CD4-positive, alpha-beta T cell (primary cell): ENCODE measurements at regions not wholly inside any gene's neighbourhood (a gene's known extent, or its start where the extent isn't known, plus 50 kb on each side); places are given as distances from the start of the nearest gene placed in this dataset.

Experiments
- ATAC-seq: fragments of 200-7000 bp; cut with Tn5 transposase; one replicate; pipeline ENCODE4 v1.10.0; 2022; ENCODE audit warnings: mild to moderate bottlenecking; ENCODE audit not compliant: poor library complexity
- CTCF ChIA-PET: fragments of 350-600 bp; sonication (Branson Sonifier 250); formaldehyde crosslinking; loops from one replicate; lab custom pipeline; 2021; ENCODE audit warnings: antibody characterized with exemption, inconsistent platforms; lab: Charles Lee
- POLR2A ChIA-PET: fragments of 350-600 bp; sonication (Branson Sonifier 250); formaldehyde crosslinking; loops from one replicate; lab custom pipeline; 2021; ENCODE audit warnings: antibody characterized with exemption, inconsistent platforms; lab: Charles Lee
- DNase-seq, 14 experiments: peaks; one replicate each; pipeline ENCODE4 v3.0.0-alpha.2; 2013 to 2020; ENCODE audit warnings: mixed read lengths in 2 of 14
- H3K27ac ChIP-seq, 2 donors: one replicate each; pipeline versions ENCODE4 v1.5.1 to v1.7.0; 2013; ENCODE audit warnings: low read length in 2 of 2, low read depth in 1 of 2, mild to moderate bottlenecking in 1 of 2
- H3K27me3 ChIP-seq, 2 experiments: 1 replicate in 1 of 2; 2 replicates in 1 of 2; pipeline versions ENCODE4 v1.6.1 to v1.7.0; 2013; ENCODE audit warnings: low read length in 2 of 2, control low read depth in 1 of 2, mild to moderate bottlenecking in 1 of 2, moderate library complexity in 1 of 2; ENCODE audit not compliant: insufficient read depth in 2 of 2, control insufficient read depth in 1 of 2
- H3K36me3 ChIP-seq: one replicate; pipeline ENCODE4 v1.6.1; 2013; ENCODE audit warnings: low read length, control low read depth; ENCODE audit not compliant: insufficient read depth
- H3K4me1 ChIP-seq: one replicate; pipeline ENCODE4 v1.6.1; 2013; ENCODE audit warnings: low read length, control low read depth; ENCODE audit not compliant: insufficient read depth
- H3K4me3 ChIP-seq: one replicate; pipeline ENCODE4 v1.5.1; 2013; ENCODE audit warnings: mild to moderate bottlenecking, low read length, moderate library complexity
- H3K9me3 ChIP-seq, 2 experiments: 1 replicate in 1 of 2; 2 replicates in 1 of 2; pipeline versions ENCODE4 v1.6.1 to v1.7.0; 2013; ENCODE audit warnings: low read length in 2 of 2, mild to moderate bottlenecking in 2 of 2, control low read depth in 1 of 2, moderate library complexity in 1 of 2; ENCODE audit not compliant: control insufficient read depth in 1 of 2, insufficient read depth in 1 of 2
- H3K27ac Mint-ChIP-seq: one replicate; pipeline ENCODE4 v1.8.0; 2020; ENCODE audit warnings: mixed read lengths
- H3K27me3 Mint-ChIP-seq: one replicate; pipeline ENCODE4 v1.8.0; 2021; ENCODE audit warnings: mixed read lengths
- H3K36me3 Mint-ChIP-seq: one replicate; pipeline ENCODE4 v1.8.0; 2021; ENCODE audit warnings: low read depth, mixed read lengths
- H3K4me1 Mint-ChIP-seq: one replicate; pipeline ENCODE4 v1.8.0; 2021; ENCODE audit warnings: low read depth, mixed read lengths
- H3K4me3 Mint-ChIP-seq: one replicate; pipeline ENCODE4 v1.8.0; 2020; ENCODE audit warnings: mild to moderate bottlenecking, mixed read lengths
- H3K9me3 Mint-ChIP-seq: one replicate; pipeline ENCODE4 v1.8.0; 2020; ENCODE audit warnings: mixed read lengths
- intact Hi-C, 2 experiments: fragments of 100-400 bp; cut with DNase I in 1 of 2; cut with micrococcal nuclease in 1 of 2; formaldehyde crosslinking; loops; one replicate each; pipeline versions ENCODE4 v1.15.1 to v1.9.0; 2023 to 2025; cut with DNase I, micrococcal nuclease
- TF ChIP-seq, protein P1 (sequence below): fragments of 200-600 bp; IDR thresholded peaks from one replicate; pipeline ENCODE4 v1.8.0; 2022; ENCODE audit warnings: antibody characterized with exemption, mild to moderate bottlenecking

DNA sequence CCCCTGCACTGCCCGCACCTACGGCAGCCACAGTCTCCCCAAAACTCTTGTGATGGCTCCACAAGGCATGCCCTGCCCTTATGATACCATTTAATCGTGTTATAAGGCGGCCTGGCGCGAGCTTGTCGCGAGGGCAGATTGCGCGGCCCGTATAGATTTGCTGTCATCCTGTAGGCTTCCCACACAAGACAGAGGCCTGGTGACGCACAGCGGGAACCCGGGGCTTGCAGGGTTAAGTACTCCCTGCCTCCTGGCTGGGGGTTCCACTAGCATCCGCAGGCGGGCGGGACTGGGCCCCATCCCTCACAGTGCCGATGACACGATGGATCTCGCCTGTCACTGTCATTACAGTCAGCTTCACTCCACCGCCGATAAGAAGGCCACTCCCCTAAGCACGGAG, 364.9 kb upstream of the IRX2 start:
- Mint-ChIP-seq H3K27me3 (peaks cover 71% of the 10 kb centered on the region), H3K4me1 (no peaks in the 10 kb centered on the region), H3K4me3 (no peak overlapping the region), H3K9me3 (peaks cover 2% of the 10 kb centered on the region), H3K36me3 (no peaks in the 10 kb centered on the region), H3K27ac (no peak overlapping the region)
- TF ChIP-seq, protein P1, sequence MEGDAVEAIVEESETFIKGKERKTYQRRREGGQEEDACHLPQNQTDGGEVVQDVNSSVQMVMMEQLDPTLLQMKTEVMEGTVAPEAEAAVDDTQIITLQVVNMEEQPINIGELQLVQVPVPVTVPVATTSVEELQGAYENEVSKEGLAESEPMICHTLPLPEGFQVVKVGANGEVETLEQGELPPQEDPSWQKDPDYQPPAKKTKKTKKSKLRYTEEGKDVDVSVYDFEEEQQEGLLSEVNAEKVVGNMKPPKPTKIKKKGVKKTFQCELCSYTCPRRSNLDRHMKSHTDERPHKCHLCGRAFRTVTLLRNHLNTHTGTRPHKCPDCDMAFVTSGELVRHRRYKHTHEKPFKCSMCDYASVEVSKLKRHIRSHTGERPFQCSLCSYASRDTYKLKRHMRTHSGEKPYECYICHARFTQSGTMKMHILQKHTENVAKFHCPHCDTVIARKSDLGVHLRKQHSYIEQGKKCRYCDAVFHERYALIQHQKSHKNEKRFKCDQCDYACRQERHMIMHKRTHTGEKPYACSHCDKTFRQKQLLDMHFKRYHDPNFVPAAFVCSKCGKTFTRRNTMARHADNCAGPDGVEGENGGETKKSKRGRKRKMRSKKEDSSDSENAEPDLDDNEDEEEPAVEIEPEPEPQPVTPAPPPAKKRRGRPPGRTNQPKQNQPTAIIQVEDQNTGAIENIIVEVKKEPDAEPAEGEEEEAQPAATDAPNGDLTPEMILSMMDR, result no peak
- no peak for ATAC-seq
- H3K27ac ChIP-seq, result no peak overlapping the region
- DNase-seq, result no peak
- POLR2A ChIA-PET, result no interaction called here
- no peak overlapping the region for H3K4me3 ChIP-seq
- no peaks in the 10 kb centered on the region for H3K36me3 ChIP-seq
- H3K4me1 ChIP-seq, result no peaks in the 10 kb centered on the region
- CTCF ChIA-PET, result no interaction called here
- H3K9me3 ChIP-seq, result peaks cover 0 to 53% of the 10 kb centered on the region in 2 experiments
- H3K27me3 ChIP-seq, result peaks cover 11 to 12% of the 10 kb centered on the region in 2 experiments
- intact Hi-C loops, result no loop called here

DNA sequence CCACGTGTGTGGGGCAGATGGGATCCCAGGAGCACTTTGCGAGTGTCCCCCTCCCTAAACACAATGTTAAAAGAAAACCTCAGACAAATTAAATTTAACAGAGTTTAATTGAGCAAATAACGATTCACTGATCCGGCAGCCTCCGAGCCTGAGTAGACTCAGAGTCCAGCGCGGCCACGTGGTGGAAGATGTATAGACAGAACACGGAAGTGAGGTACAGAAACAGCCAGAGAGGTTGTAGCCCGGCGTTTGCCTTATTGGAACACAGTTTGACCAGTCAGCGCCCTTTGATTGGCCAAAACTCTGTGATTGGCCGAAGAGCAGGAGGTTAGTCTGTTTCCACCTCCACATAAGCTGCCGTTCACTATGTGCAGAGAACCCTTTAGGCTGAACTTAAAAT, 363.0 kb upstream of the IRX2 start:
- no peaks in the 10 kb centered on the region for H3K4me1 Mint-ChIP-seq

DNA sequence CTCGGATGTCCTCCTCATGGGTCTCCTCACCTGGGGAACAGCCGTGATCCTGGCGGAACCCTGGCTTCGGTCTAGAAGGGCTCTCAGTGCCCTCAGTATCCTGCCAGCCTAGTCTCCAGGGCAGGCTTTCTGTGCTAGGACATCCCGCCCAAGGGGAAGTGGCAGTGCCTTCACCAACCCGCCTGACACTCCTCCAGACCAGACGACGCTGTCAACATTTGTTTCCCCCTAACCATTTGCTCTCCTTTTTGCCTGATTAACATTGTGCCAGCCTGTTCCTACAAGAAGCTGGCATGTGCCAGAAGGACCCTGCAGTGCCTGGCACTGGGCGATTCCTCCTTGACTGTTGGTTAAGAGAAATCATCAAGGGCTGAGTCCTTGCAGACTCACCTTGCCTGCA, 358.9 kb upstream of the IRX2 start:
- no peaks in the 10 kb centered on the region for H3K36me3 Mint-ChIP-seq
- TF ChIP-seq, protein P1, result no peak
- no peak overlapping the region for H3K27ac Mint-ChIP-seq
- no peaks in the 10 kb centered on the region for H3K4me1 Mint-ChIP-seq
- ATAC-seq, result no peak
- no peak overlapping the region for H3K4me3 Mint-ChIP-seq
- ChIA-PET CTCF (no interaction called here), POLR2A (no interaction called here)
- no peaks in the 10 kb centered on the region for H3K4me1 ChIP-seq
- H3K27me3 ChIP-seq, result no peaks in the 10 kb centered on the region
- H3K9me3 ChIP-seq, result peaks cover 0 to 59% of the 10 kb centered on the region in 2 experiments
- no peak overlapping the region for H3K4me3 ChIP-seq
- peaks cover 5% of the 10 kb centered on the region for H3K9me3 Mint-ChIP-seq
- intact Hi-C loops, result no loop called here
- H3K27ac ChIP-seq, result no peak overlapping the region
- H3K27me3 Mint-ChIP-seq, result peaks cover 45% of the 10 kb centered on the region
- no peaks in the 10 kb centered on the region for H3K36me3 ChIP-seq
- DNase-seq, result no peak

More for the DNA sequence above, 363.0 kb upstream of the IRX2 start:
- ChIA-PET CTCF (no interaction called here), POLR2A (no interaction called here)
- no peak for ATAC-seq
- no peak overlapping the region for H3K27ac ChIP-seq
- no peak overlapping the region for H3K4me3 ChIP-seq
- peaks cover 0 to 53% of the 10 kb centered on the region in 2 experiments for H3K9me3 ChIP-seq
- intact Hi-C loops, result no loop called here
- Mint-ChIP-seq H3K9me3 (peaks cover 2% of the 10 kb centered on the region), H3K27ac (no peak overlapping the region), H3K27me3 (peaks cover 54% of the 10 kb centered on the region), H3K36me3 (no peaks in the 10 kb centered on the region), H3K4me3 (no peak overlapping the region)
- TF ChIP-seq, protein P1, result no peak
- no peaks in the 10 kb centered on the region for H3K36me3 ChIP-seq
- H3K4me1 ChIP-seq, result no peaks in the 10 kb centered on the region
- no peak for DNase-seq
- H3K27me3 ChIP-seq, result peaks cover 5 to 6% of the 10 kb centered on the region in 2 experiments
